H9 (cell line): ENCODE measurements at regions not wholly inside any gene's neighbourhood (a gene's known extent, or its start where the extent isn't known, plus 50 kb on each side); places are given as distances from the start of the nearest gene placed in this dataset.

Source experiments
- DNase-seq: peaks from one replicate; pipeline ENCODE4 v3.0.0-alpha.2; 2017
- H2AFZ ChIP-seq: one replicate; pipeline ENCODE4 v1.6.1; 2013; ENCODE audit warnings: mild to moderate bottlenecking, low read length, control low read depth, moderate library complexity
- H2AK5ac ChIP-seq: 2 replicates; pipeline ENCODE4 v1.6.1; 2013; ENCODE audit warnings: low read length, control low read depth, mixed read lengths; ENCODE audit not compliant: insufficient read length
- H2BK120ac ChIP-seq: one replicate; pipeline ENCODE4 v1.6.1; 2013; ENCODE audit warnings: low read depth, mild to moderate bottlenecking, low read length, control low read depth, inconsistent platforms; ENCODE audit not compliant: poor library complexity, severe bottlenecking
- H2BK12ac ChIP-seq: 2 replicates; pipeline ENCODE4 v1.6.1; 2013; ENCODE audit warnings: low read length, control low read depth, mixed read lengths, low read depth; ENCODE audit not compliant: insufficient read length
- H2BK15ac ChIP-seq: 2 replicates; pipeline ENCODE4 v1.6.1; 2013; ENCODE audit warnings: low read depth, low read length, control low read depth
- H2BK20ac ChIP-seq: one replicate; pipeline ENCODE4 v1.6.1; 2013; ENCODE audit warnings: low read depth, mild to moderate bottlenecking, low read length, control low read depth, inconsistent platforms; ENCODE audit not compliant: poor library complexity, severe bottlenecking
- H2BK5ac ChIP-seq: 2 replicates; pipeline ENCODE4 v1.6.1; 2013; ENCODE audit warnings: low read length, control low read depth, mixed read lengths; ENCODE audit not compliant: insufficient read length
- H3K14ac ChIP-seq: 2 replicates; pipeline ENCODE4 v1.6.1; 2013; ENCODE audit warnings: low read length, control low read depth; ENCODE audit not compliant: insufficient read depth
- H3K18ac ChIP-seq: 2 replicates; pipeline ENCODE4 v1.6.1; 2013; ENCODE audit warnings: low read depth, mild to moderate bottlenecking, mixed read lengths, low read length, control low read depth; ENCODE audit not compliant: insufficient read length
- H3K23ac ChIP-seq: 2 replicates; pipeline ENCODE4 v1.6.1; 2013; ENCODE audit warnings: low read length, control low read depth, mixed read lengths, low read depth; ENCODE audit not compliant: insufficient read length
- H3K23me2 ChIP-seq: 2 replicates; pipeline ENCODE4 v1.6.1; 2013; ENCODE audit warnings: low read depth, mild to moderate bottlenecking, mixed read lengths, low read length, control low read depth; ENCODE audit not compliant: insufficient read length, poor library complexity, severe bottlenecking
- H3K27ac ChIP-seq: 2 replicates; pipeline ENCODE4 v1.5.1; 2013; ENCODE audit warnings: low read length, control low read depth, mixed read lengths, low read depth; ENCODE audit not compliant: insufficient read length
- H3K27me3 ChIP-seq: 2 replicates; pipeline ENCODE4 v1.6.1; 2013; ENCODE audit warnings: low read length, control low read depth, inconsistent platforms; ENCODE audit not compliant: insufficient read depth
- H3K4ac ChIP-seq: 2 replicates; pipeline ENCODE4 v1.6.1; 2013; ENCODE audit warnings: low read depth, mild to moderate bottlenecking, control low read depth, inconsistent platforms, low read length, moderate library complexity
- H3K4me1 ChIP-seq: 2 replicates; pipeline ENCODE4 v1.6.1; 2013; ENCODE audit warnings: low read length, control low read depth, inconsistent platforms; ENCODE audit not compliant: insufficient read depth
- H3K4me2 ChIP-seq: 2 replicates; pipeline ENCODE4 v1.6.1; 2013; ENCODE audit warnings: low read length, control low read depth, mixed read lengths; ENCODE audit not compliant: insufficient read length, insufficient read depth
- H3K56ac ChIP-seq: 2 replicates; pipeline ENCODE4 v1.6.1; 2013; ENCODE audit warnings: low read depth, mild to moderate bottlenecking, mixed read lengths, low read length, control low read depth; ENCODE audit not compliant: insufficient read length
- H3K79me1 ChIP-seq: 2 replicates; pipeline ENCODE4 v1.6.1; 2013; ENCODE audit warnings: low read depth, mild to moderate bottlenecking, moderate library complexity, low read length, control low read depth, inconsistent platforms; ENCODE audit not compliant: insufficient read depth, poor library complexity, severe bottlenecking
- H3K79me2 ChIP-seq: 2 replicates; pipeline ENCODE4 v1.6.1; 2013; ENCODE audit warnings: low read length, control low read depth, inconsistent platforms; ENCODE audit not compliant: insufficient read depth
- H3K9ac ChIP-seq: 2 replicates; pipeline ENCODE4 v1.6.1; 2013; ENCODE audit warnings: low read length, control low read depth, mixed read lengths; ENCODE audit not compliant: insufficient read length; ENCODE audit errors: extremely low read depth
- H3K9me3 ChIP-seq: one replicate; pipeline ENCODE4 v1.6.1; 2013; ENCODE audit warnings: low read depth, low read length, inconsistent platforms; ENCODE audit not compliant: control insufficient read depth
- H3T11ph ChIP-seq: one replicate; pipeline ENCODE4 v1.6.1; 2013; ENCODE audit warnings: mild to moderate bottlenecking, low read length, control low read depth, inconsistent platforms
- H4K20me1 ChIP-seq: one replicate; pipeline ENCODE4 v1.6.1; 2013; ENCODE audit not compliant: control insufficient read depth, insufficient read length, insufficient read depth
- H4K5ac ChIP-seq: 2 replicates; pipeline ENCODE4 v1.6.1; 2013; ENCODE audit warnings: low read depth, mild to moderate bottlenecking, mixed read lengths, low read length, control low read depth; ENCODE audit not compliant: insufficient read length
- H4K8ac ChIP-seq: replicated peaks from 2 replicates; pipeline ENCODE4 v1.6.1; 2013; ENCODE audit warnings: low read length, control low read depth, mixed read lengths, low read depth; ENCODE audit not compliant: insufficient read length
- H4K91ac ChIP-seq: 2 replicates; pipeline ENCODE4 v1.6.1; 2013; ENCODE audit warnings: low read depth, mild to moderate bottlenecking, moderate library complexity, mixed read lengths, low read length, control low read depth; ENCODE audit not compliant: insufficient read length
- H3K27ac Mint-ChIP-seq, 3 experiments: 2 replicates in 2 of 3; 3 replicates in 1 of 3; pipeline ENCODE4 v1.8.0; 2020 to 2021; ENCODE audit warnings: mixed read lengths in 3 of 3, mild to moderate bottlenecking in 1 of 3, moderate library complexity in 1 of 3
- H3K27me3 Mint-ChIP-seq: 2 replicates; pipeline ENCODE4 v1.8.0; 2021; ENCODE audit warnings: low read depth, mild to moderate bottlenecking, moderate library complexity, mixed read lengths
- H3K36me3 Mint-ChIP-seq, 3 experiments: 2 replicates in 2 of 3; 3 replicates in 1 of 3; pipeline ENCODE4 v1.8.0; 2020 to 2021; ENCODE audit warnings: low read depth in 3 of 3, mixed read lengths in 3 of 3; ENCODE audit not compliant: insufficient read depth in 1 of 3
- H3K4me1 Mint-ChIP-seq, 2 experiments: 2 replicates each; pipeline ENCODE4 v1.8.0; 2020; ENCODE audit warnings: mixed read lengths in 2 of 2
- H3K4me3 Mint-ChIP-seq, 2 experiments: 2 replicates in 1 of 2; 3 replicates in 1 of 2; pipeline ENCODE4 v1.8.0; 2020 to 2021; ENCODE audit warnings: mild to moderate bottlenecking in 2 of 2, mixed read lengths in 2 of 2, moderate library complexity in 1 of 2
- H3K9me3 Mint-ChIP-seq, 2 experiments: 2 replicates in 1 of 2; 3 replicates in 1 of 2; pipeline ENCODE4 v1.8.0; 2020; ENCODE audit warnings: mild to moderate bottlenecking in 2 of 2, mixed read lengths in 2 of 2, moderate library complexity in 1 of 2
- CTCF ChIP-seq: fragments of 200-600 bp; sonication (generic); conservative IDR thresholded peaks from 3 replicates; pipeline ENCODE4 v1.8.0; 2021; ENCODE audit warnings: antibody characterized with exemption, mild to moderate bottlenecking
- WGBS: extraction: QIAGEN DNeasy Blood & Tissue Kit; methylation state at CpG from one replicate; pipeline ENCODE4 v1.1.7; 2013; ENCODE audit warnings: missing lambda C conversion rate, low lambda C conversion rate, mixed read lengths; ENCODE audit not compliant: insufficient read length; ENCODE audit errors: extremely low coverage; 5-methylcytosine and 5-hydroxymethylcytosine counted together

DNA sequence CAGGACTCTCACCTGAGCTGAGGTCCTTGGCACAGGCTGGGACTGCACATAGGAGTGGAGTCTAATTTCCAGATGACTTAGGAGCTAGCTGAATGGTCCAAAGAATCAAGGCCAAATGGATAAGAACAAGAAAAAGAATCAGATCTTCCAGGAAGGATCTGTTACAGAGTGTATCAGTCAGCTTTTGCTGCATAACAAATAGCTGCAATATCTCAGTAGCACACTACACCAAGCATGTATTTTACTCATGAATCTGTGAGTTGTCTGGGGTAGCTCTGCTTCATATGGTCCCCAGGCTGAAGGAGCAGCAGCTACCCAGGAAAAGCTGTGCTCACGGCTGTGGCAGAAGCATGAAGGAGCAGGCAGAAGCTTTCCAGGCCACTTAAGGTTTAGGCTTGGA, 60.6 kb upstream of the LOXL4 start:
- no peak overlapping the region for H2BK5ac ChIP-seq
- TF ChIP-seq CTCF: no peak
- H3K27ac ChIP-seq: no peak overlapping the region
- no peak overlapping the region for H3K27ac Mint-ChIP-seq
- H2BK120ac ChIP-seq: no peak overlapping the region
- H3K4ac ChIP-seq: no peak overlapping the region
- no peaks in the 10 kb centered on the region for H3K4me1 ChIP-seq
- H3K27me3 Mint-ChIP-seq: peaks cover 3% of the 10 kb centered on the region; the same call in 1 of the 2 replicates
- no peak overlapping the region for H2AK5ac ChIP-seq
- no CpG with 5 or more reads among the region's 1 CpG for WGBS
- H4K91ac ChIP-seq: no peak overlapping the region
- no peak overlapping the region for H3K56ac ChIP-seq
- no peak overlapping the region for H2AFZ ChIP-seq
- no peak overlapping the region for H4K5ac ChIP-seq
- DNase-seq: no peak
- no peaks in the 10 kb centered on the region for H3K79me2 ChIP-seq
- H2BK20ac ChIP-seq: no peak overlapping the region
- H3K4me2 ChIP-seq: no peak overlapping the region
- no peaks in the 10 kb centered on the region for H3K9me3 ChIP-seq
- H3K27me3 ChIP-seq: 0 out of 2 replicates have a peak, but pooled peaks cover 2% of the 10 kb centered on the region
- H4K20me1 ChIP-seq: no peaks in the 10 kb centered on the region
- no peak overlapping the region for H2BK12ac ChIP-seq
- no peaks in the 10 kb centered on the region for H3K23me2 ChIP-seq
- no peak overlapping the region for H3K9ac ChIP-seq
- H3K9me3 Mint-ChIP-seq: peaks cover 0 to 6% of the 10 kb centered on the region in 2 experiments; a peak in 1 of 5 replicates
- no peak overlapping the region for H3K4me3 Mint-ChIP-seq
- peaks cover 6 to 7% of the 10 kb centered on the region in 2 experiments for H3K4me1 Mint-ChIP-seq
- no peak overlapping the region for H3K23ac ChIP-seq
- H3K14ac ChIP-seq: no peak overlapping the region
- no peak overlapping the region for H2BK15ac ChIP-seq
- 0 out of 7 replicates have a peak, but pooled peaks cover 0 to 6% (median 0%) of the 10 kb centered on the region in 3 experiments for H3K36me3 Mint-ChIP-seq
- no peaks in the 10 kb centered on the region for H3K79me1 ChIP-seq
- no peak overlapping the region for H3T11ph ChIP-seq
- H4K8ac ChIP-seq: no peak overlapping the region
- no peak overlapping the region for H3K18ac ChIP-seq
